Prostate gland (tissue), 2 donors: ENCODE measurements at regions not wholly inside any gene's neighbourhood (a gene's known extent, or its start where the extent isn't known, plus 50 kb on each side); places are given as distances from the start of the nearest gene placed in this dataset.

Experiments used
- DNase-seq: peaks from one replicate; pipeline ENCODE4 v3.0.0-alpha.2; 2019; ENCODE audit warnings: low spot score
- H3K27ac ChIP-seq, 2 donors: fragments of 200-600 bp; sonication (generic); 2 replicates each; pipeline ENCODE4 v1.5.1; 2017 to 2019
- H3K27me3 ChIP-seq: fragments of 200-600 bp; sonication (generic); replicated peaks from 2 replicates; pipeline ENCODE4 v1.5.1; 2019; ENCODE audit not compliant: insufficient read depth
- H3K36me3 ChIP-seq, 2 donors: fragments of 200-600 bp; sonication (generic); 1 replicate in 1 of 2; 2 replicates in 1 of 2; pipeline versions ENCODE4 v1.5.1 to v1.8.1; 2017 to 2019
- H3K4me1 ChIP-seq: fragments of 200-600 bp; sonication (generic); replicated peaks from 2 replicates; pipeline ENCODE4 v1.5.1; 2019
- H3K4me3 ChIP-seq, 2 donors: fragments of 200-600 bp; sonication (generic); 2 replicates each; pipeline ENCODE4 v1.5.1; 2017 to 2019
- H3K9me3 ChIP-seq: fragments of 200-600 bp; sonication (generic); 2 replicates; pipeline ENCODE4 v1.5.1; 2017
- POLR2A ChIP-seq: fragments of 450-650 bp; IDR thresholded peaks from one replicate; pipeline ENCODE4 v1.6.1; 2016; ENCODE audit warnings: antibody characterized with exemption, mild to moderate bottlenecking
- POLR2AphosphoS5 ChIP-seq: sonication (generic); formaldehyde crosslinking; IDR thresholded peaks from one replicate; pipeline ENCODE4 v1.6.1; 2017; ENCODE audit warnings: antibody characterized with exemption
- WGBS: methylation state at CpG from one replicate; pipeline ENCODE4 v1.1.5; 2018; 5-methylcytosine and 5-hydroxymethylcytosine counted together
- intact Hi-C: fragments of 100-400 bp; cut with DNase I; formaldehyde crosslinking; loops from one replicate; pipeline ENCODE4 v1.14.2; 2022
- TF ChIP-seq, protein P1 (sequence below), 4 experiments: fragments of 200-600 bp in 2 of 4; fragments of 450-650 bp in 2 of 4; sonication (generic) in 2 of 4; IDR thresholded peaks; 1 replicate in 3 of 4; 2 replicates in 1 of 4; pipeline ENCODE4 v1.5.1; 2016 to 2019; ENCODE audit warnings: antibody characterized with exemption in 4 of 4, mild to moderate bottlenecking in 2 of 4, moderate library complexity in 2 of 4

DNA sequence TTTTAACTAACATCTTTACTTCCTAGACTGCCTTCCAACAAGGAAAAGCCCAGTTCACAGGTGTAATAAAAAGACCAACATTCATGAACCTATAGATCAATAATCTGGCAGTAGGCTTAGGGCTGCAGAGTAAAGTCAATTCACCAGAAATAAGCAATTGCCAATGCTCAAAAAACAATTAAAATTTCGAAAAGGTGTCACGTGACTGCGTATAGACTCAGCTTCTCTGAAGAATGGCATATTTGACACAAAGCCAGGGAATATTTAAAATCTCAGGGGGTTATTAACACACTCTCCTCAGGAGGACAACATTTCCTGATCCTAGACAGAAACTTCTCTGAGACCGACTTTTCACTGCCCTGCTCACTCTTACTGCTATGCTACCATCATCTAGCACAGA is 245.2 kb upstream of the LRATD1 start:
- WGBS: 93% methylated on average over 4 of the region's 4 CpGs
- H3K4me3 ChIP-seq: no peak overlapping the region
- H3K27ac ChIP-seq: no peak overlapping the region
- no peaks in the 10 kb centered on the region for H3K27me3 ChIP-seq
- H3K4me1 ChIP-seq: no peaks in the 10 kb centered on the region
- H3K9me3 ChIP-seq: no peaks in the 10 kb centered on the region
- H3K36me3 ChIP-seq: no peaks in the 10 kb centered on the region
- DNase-seq: no peak
- TF ChIP-seq POLR2AphosphoS5: no peak
- TF ChIP-seq, protein P1, sequence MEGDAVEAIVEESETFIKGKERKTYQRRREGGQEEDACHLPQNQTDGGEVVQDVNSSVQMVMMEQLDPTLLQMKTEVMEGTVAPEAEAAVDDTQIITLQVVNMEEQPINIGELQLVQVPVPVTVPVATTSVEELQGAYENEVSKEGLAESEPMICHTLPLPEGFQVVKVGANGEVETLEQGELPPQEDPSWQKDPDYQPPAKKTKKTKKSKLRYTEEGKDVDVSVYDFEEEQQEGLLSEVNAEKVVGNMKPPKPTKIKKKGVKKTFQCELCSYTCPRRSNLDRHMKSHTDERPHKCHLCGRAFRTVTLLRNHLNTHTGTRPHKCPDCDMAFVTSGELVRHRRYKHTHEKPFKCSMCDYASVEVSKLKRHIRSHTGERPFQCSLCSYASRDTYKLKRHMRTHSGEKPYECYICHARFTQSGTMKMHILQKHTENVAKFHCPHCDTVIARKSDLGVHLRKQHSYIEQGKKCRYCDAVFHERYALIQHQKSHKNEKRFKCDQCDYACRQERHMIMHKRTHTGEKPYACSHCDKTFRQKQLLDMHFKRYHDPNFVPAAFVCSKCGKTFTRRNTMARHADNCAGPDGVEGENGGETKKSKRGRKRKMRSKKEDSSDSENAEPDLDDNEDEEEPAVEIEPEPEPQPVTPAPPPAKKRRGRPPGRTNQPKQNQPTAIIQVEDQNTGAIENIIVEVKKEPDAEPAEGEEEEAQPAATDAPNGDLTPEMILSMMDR (IDR thresholded peaks at IDR 0.05): no peak
- no peak for TF ChIP-seq POLR2A
- intact Hi-C loops: no loop called here

DNA sequence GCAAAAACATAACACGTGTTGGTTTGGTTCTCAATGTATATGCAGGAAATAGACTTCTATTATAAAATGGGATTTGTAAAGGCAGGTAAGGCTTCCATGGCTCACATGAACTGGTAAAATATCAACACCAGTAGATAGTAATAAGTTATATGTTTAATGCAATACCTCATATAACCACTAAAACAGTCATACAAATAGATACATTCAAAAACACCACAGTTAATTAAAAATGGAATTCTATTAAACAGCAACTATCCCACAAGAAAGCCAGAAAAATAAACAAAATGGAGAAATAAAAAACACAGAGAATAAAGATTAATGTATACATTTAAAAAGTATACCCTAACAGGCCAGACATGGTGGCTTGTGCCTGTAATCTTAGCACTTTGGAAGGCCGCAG is 243.8 kb upstream of the LRATD1 start:
- Histone ChIP-seq H3K27me3 (no peaks in the 10 kb centered on the region), H3K36me3 (no peaks in the 10 kb centered on the region), H3K9me3 (no peaks in the 10 kb centered on the region), H3K4me1 (no peaks in the 10 kb centered on the region), H3K27ac (no peak overlapping the region), H3K4me3 (no peak overlapping the region)
- no peak for TF ChIP-seq POLR2AphosphoS5
- TF ChIP-seq, protein P1 (IDR thresholded peaks at IDR 0.05): peak in 1 of 4 experiments; percentile 40
- 90% methylated on average over 2 of the region's 2 CpGs for WGBS
- intact Hi-C loops: no loop called here
- no peak for DNase-seq

DNA sequence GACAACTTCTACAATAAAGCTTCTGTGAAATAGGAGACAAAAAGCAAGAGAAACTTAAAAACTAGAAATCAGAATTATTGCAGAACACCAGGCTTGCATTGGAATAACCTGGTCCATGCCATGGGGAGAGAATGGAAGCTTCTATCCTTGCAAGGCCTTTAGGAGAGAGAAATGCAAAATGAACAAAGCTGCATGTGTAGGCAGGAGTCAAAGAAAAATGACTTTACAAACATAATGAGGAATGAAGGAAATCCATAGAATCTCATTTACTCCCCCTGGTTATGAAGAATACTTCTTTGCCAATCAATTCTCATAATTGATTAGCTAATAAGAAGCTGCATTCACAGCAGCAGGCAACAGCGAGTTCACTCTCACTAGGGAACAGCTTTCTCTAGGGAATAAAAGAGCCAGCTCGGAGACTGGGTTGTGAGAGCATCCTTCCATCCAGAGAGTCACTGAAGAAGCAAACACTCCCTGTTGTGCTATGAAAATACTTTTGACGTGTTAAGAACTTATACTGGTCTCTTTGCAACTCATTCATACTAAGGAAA is 235.9 kb upstream of the LRATD1 start:
- Histone ChIP-seq H3K4me1 (no peaks in the 10 kb centered on the region), H3K4me3 (no peak overlapping the region), H3K27me3 (no peaks in the 10 kb centered on the region), H3K36me3 (no peaks in the 10 kb centered on the region), H3K9me3 (no peaks in the 10 kb centered on the region), H3K27ac (no peak overlapping the region)
- intact Hi-C loops: no loop called here
- DNase-seq: no peak
- no peak for TF ChIP-seq POLR2AphosphoS5
- TF ChIP-seq POLR2A: no peak
- TF ChIP-seq, protein P1 (IDR thresholded peaks at IDR 0.05): no peak
- WGBS: 85% methylated on average over 3 of the region's 3 CpGs

DNA sequence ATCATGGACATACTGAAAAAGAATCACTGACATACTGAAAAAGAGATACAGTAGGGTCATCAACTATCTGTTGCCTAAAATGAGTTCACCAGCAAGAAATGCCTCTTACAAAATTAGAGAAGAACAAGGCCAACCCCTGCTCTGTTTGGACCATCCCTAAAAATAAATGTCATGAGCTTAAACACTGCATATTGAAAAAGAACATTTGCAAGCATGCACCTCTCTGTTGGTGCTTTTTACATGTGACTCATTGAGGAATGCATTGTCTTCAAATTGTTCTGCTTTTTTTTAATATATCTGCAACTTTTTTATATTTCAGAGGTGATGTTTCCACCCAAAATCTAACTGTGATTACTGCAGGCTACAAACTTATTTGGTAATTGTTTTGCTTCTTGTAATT is 233.9 kb upstream of the LRATD1 start:
- Histone ChIP-seq H3K4me3 (no peak overlapping the region), H3K36me3 (no peaks in the 10 kb centered on the region), H3K4me1 (no peaks in the 10 kb centered on the region), H3K27ac (no peak overlapping the region), H3K9me3 (no peaks in the 10 kb centered on the region), H3K27me3 (no peaks in the 10 kb centered on the region)
- TF ChIP-seq, protein P1 (IDR thresholded peaks at IDR 0.05): no peak
- TF ChIP-seq POLR2A: no peak
- no peak for TF ChIP-seq POLR2AphosphoS5
- no peak for DNase-seq
- intact Hi-C loops: no loop called here

DNA sequence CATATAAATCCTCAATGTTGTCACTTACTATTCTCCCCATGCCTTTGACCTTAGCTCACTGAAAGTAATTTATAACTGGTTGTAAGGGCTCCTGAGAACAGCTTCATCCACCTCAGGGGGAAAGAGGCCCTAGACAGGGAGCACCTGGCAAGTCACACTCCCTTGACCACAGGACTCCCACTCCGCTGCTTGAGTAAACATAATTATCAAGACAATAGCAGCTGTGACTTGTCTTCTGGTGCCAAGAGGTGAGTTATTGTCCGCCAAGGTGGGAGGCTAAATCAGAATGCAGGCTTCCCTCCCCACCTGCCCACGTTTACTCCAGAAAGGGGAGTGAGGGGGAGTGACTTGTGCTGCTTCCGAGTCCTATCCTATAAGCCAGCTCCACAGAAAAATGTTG is 230.6 kb upstream of the LRATD1 start:
- Histone ChIP-seq H3K27me3 (no peaks in the 10 kb centered on the region), H3K4me1 (no peaks in the 10 kb centered on the region), H3K9me3 (no peaks in the 10 kb centered on the region), H3K4me3 (no peak overlapping the region), H3K27ac (no peak overlapping the region), H3K36me3 (no peaks in the 10 kb centered on the region)
- intact Hi-C loops: no loop called here
- TF ChIP-seq, protein P1 (IDR thresholded peaks at IDR 0.05): no peak
- TF ChIP-seq POLR2AphosphoS5: no peak
- no peak for TF ChIP-seq POLR2A
- no peak for DNase-seq
- WGBS: 11% methylated on average over 4 of the region's 4 CpGs
